Jurkat, Clone E6-1 (cell line): ENCODE measurements at regions not wholly inside any gene's neighbourhood (a gene's known extent, or its start where the extent isn't known, plus 50 kb on each side); places are given as distances from the start of the nearest gene placed in this dataset.
A peak's percentile ranks its signal among the peaks of the same experiment; 100 is the strongest.
"Not testable (repeated sequence)": the region's sequence is repeated elsewhere in the genome, so short reads cannot be mapped to it uniquely, and the experiment has no call there.

Source experiments
- DNase-seq: peaks from one replicate; pipeline ENCODE4 v3.0.0-alpha.2; 2011; ENCODE audit warnings: low read depth, low spot score
- H3K4me3 ChIP-seq: 2 replicates; pipeline ENCODE4 v1.5.1; 2011; ENCODE audit warnings: mild to moderate bottlenecking, low read length, control low read depth, moderate library complexity

DNA sequence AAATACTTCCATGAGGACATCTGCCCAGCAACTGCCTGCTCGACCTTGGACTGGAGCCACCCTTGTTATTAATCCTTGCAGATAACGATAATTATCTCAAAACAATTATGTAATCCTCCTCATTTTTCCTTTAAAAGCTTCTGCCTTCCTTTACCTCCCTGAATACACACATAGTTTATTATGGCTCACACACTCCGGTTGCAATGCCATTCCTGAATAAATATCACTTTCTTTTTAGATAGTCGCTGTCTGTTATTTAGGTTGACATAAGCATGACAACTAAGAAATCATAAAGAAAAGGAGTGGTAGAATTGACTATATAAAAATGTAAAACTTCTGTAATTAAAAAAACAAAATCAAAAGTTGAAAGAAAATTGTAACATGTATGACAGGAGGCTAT, 64.8 kb downstream of the B4GALT7 start:
- not testable (repeated sequence) for DNase-seq, H3K4me3 ChIP-seq

- not testable (repeated sequence) for H3K4me3 ChIP-seq, DNase-seq
Measured at GRCh38 chr5:177665172-177665571, 65.2 kb downstream of the B4GALT7 start.

DNA sequence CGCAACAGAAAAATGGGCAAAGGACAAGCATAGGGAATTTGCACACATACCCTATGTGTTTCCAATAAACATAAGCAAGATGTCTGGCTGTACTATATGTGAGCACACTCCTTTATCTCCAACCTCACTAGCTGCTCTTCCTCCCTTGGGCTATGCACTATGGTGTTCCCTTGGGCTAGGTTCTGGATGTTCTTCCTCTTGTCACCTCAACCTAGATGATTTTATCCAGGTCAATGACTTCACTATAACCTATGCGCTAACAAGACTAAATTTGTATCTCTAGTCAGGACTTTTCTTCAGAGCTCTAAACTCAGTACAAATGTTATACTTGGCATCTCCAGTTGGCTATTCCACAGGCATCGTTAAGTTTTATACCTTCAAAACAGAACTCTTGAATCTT, 66.0 kb downstream of the B4GALT7 start:
- DNase-seq, H3K4me3 ChIP-seq: not testable (repeated sequence)

GRCh38 chr5:177671035-177671754, 71.3 kb downstream of the B4GALT7 start:
- DNase-seq = not testable (repeated sequence)

GRCh38 chr5:177671755-177672690, 72.1 kb downstream of the B4GALT7 start:
- H3K4me3 ChIP-seq = peak overlapping the region; percentile 29
- not testable (repeated sequence) for DNase-seq

More at GRCh38 chr5:177671035-177671754, 71.3 kb downstream of the B4GALT7 start:
- peak overlapping the region; percentile 25 for H3K4me3 ChIP-seq
